PFSK-1 (cell line): ENCODE measurements at regions not wholly inside any gene's neighbourhood (a gene's known extent, or its start where the extent isn't known, plus 50 kb on each side); places are given as distances from the start of the nearest gene placed in this dataset.

ENCODE experiments used
- FOXP2 ChIP-seq: optimal IDR thresholded peaks from 2 replicates; pipeline ENCODE3; 2011; ENCODE audit warnings: borderline replicate concordance, control low read depth, inconsistent platforms; ENCODE audit not compliant: insufficient read depth; ENCODE audit errors: extremely low read length, extremely low read depth
- POLR2AphosphoS5 ChIP-seq: IDR thresholded peaks from 2 replicates; pipeline ENCODE4 v1.6.1; 2012; ENCODE audit warnings: low read depth, mild to moderate bottlenecking, control low read depth, low read length, moderate library complexity
- SIN3A ChIP-seq: IDR thresholded peaks from 2 replicates; pipeline ENCODE4 v1.6.1; 2012; ENCODE audit warnings: mild to moderate bottlenecking, low read length, moderate library complexity, borderline replicate concordance; ENCODE audit not compliant: insufficient read depth
- TAF1 ChIP-seq: IDR thresholded peaks from 2 replicates; pipeline ENCODE4 v1.6.1; 2012; ENCODE audit warnings: low read length, control low read depth, borderline replicate concordance; ENCODE audit not compliant: insufficient read depth
- TF ChIP-seq, protein P1 (sequence below), 2 experiments: IDR thresholded peaks; 2 replicates each; pipeline versions ENCODE4 v1.6.1 to v1.8.0; 2011 to 2012; ENCODE audit warnings: low read depth in 2 of 2, low read length in 2 of 2, control low read depth in 1 of 2, inconsistent platforms in 1 of 2, mild to moderate bottlenecking in 1 of 2, moderate library complexity in 1 of 2; ENCODE audit not compliant: insufficient read depth in 1 of 2

DNA sequence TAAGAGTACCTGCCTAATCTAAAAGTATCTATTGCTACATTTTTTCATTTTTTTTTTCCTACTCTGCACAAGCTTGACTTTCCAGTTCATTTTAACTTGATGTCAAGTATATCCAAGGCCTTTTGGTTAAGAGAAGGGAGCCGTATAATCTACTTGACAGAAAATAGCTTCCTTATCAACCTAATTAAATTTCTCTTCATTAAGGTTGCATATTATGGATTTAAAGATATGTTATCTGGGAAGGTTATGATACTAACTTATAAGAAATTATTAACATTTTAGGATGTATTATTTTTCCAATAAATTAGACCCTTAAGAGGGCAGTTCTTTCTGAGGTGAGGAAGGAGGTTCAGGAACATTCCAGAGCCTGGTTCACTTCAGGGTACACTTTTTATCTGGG, 83.1 kb upstream of the SGIP1 start:
- TF ChIP-seq SIN3A: no peak
- no peak for TF ChIP-seq TAF1
- TF ChIP-seq FOXP2: no peak
- TF ChIP-seq, protein P1, sequence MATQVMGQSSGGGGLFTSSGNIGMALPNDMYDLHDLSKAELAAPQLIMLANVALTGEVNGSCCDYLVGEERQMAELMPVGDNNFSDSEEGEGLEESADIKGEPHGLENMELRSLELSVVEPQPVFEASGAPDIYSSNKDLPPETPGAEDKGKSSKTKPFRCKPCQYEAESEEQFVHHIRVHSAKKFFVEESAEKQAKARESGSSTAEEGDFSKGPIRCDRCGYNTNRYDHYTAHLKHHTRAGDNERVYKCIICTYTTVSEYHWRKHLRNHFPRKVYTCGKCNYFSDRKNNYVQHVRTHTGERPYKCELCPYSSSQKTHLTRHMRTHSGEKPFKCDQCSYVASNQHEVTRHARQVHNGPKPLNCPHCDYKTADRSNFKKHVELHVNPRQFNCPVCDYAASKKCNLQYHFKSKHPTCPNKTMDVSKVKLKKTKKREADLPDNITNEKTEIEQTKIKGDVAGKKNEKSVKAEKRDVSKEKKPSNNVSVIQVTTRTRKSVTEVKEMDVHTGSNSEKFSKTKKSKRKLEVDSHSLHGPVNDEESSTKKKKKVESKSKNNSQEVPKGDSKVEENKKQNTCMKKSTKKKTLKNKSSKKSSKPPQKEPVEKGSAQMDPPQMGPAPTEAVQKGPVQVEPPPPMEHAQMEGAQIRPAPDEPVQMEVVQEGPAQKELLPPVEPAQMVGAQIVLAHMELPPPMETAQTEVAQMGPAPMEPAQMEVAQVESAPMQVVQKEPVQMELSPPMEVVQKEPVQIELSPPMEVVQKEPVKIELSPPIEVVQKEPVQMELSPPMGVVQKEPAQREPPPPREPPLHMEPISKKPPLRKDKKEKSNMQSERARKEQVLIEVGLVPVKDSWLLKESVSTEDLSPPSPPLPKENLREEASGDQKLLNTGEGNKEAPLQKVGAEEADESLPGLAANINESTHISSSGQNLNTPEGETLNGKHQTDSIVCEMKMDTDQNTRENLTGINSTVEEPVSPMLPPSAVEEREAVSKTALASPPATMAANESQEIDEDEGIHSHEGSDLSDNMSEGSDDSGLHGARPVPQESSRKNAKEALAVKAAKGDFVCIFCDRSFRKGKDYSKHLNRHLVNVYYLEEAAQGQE (IDR thresholded peaks at IDR 0.05; ENCODE audit: insufficient read depth in 1 of 2, low read depth in 2 of 2, low read length in 2 of 2): no peak
- TF ChIP-seq POLR2AphosphoS5: no peak

GRCh38 chr1:66452162-66452561, 81.8 kb upstream of the SGIP1 start:
- TF ChIP-seq FOXP2 (no peak), TAF1 (no peak), POLR2AphosphoS5 (no peak), SIN3A (no peak)
- TF ChIP-seq, protein P1 (IDR thresholded peaks at IDR 0.05; ENCODE audit: insufficient read depth in 1 of 2, low read depth in 2 of 2, low read length in 2 of 2): no peak

GRCh38 chr1:66452982-66453381, 81.0 kb upstream of the SGIP1 start:
- TF ChIP-seq POLR2AphosphoS5 (no peak), FOXP2 (no peak), TAF1 (no peak), SIN3A (no peak)
- TF ChIP-seq, protein P1 (IDR thresholded peaks at IDR 0.05; ENCODE audit: insufficient read depth in 1 of 2, low read depth in 2 of 2, low read length in 2 of 2): no peak

DNA sequence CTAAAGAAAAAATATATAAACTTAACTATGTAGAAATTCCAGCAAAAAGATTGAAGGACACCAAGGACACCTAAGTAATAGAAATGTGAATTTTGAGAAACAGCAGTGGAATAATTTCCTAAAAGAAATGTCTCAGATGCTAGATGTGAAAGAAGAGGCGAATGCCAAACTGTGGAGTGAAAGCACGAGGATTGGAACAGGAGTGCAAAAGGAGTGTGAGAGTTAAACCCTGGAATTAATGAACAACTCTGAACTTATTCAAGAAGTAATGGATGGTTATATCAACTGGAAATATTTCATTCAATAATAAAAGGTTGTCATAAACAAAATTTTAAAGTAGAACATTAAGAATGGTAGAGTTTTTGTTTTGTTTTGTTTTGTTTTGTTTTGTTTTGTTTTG, 78.5 kb upstream of the SGIP1 start:
- TF ChIP-seq, protein P1 (IDR thresholded peaks at IDR 0.05; ENCODE audit: insufficient read depth in 1 of 2, low read depth in 2 of 2, low read length in 2 of 2): no peak
- TF ChIP-seq TAF1 (no peak), POLR2AphosphoS5 (no peak), SIN3A (no peak), FOXP2 (no peak)

DNA sequence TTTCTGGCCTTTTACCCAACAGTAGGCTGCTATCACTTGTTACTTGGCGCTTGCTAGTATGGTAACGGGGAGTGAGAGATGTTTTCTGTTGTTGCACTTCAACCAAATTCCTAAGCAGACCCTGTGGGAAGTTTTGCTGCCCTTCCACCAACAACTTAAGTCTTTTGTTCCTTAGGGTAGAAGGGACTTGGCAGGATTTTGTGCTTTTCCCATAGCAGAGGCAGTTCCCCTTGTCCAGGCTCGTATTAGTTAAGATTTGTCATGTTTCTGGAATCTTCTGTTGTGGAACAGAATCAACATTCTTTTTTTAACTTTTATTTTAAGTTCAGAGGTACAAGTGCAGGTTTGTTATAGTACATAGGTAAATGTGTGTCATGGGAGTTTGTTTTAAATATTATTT, 73.2 kb upstream of the SGIP1 start:
- TF ChIP-seq, protein P1 (IDR thresholded peaks at IDR 0.05; ENCODE audit: insufficient read depth in 1 of 2, low read depth in 2 of 2, low read length in 2 of 2): no peak
- no peak for TF ChIP-seq POLR2AphosphoS5
- no peak for TF ChIP-seq TAF1
- no peak for TF ChIP-seq FOXP2
- TF ChIP-seq SIN3A: no peak
